ENCODE measurements at regions not wholly inside any gene's neighbourhood (a gene's known extent, or its start where the extent isn't known, plus 50 kb on each side); places are given as distances from the start of the nearest gene placed in this dataset.
"Not testable (repeated sequence)": the region's sequence is repeated elsewhere in the genome, so short reads cannot be mapped to it uniquely, and the experiment has no call there.

GRCh38 chr2:180823546-180824141 lies 156.8 kb upstream of the UBE2E3 start:
- DNase-seq (ENCODE audit: low spot score, unreplicated experiment), result no peak
- Mint-ChIP-seq H3K4me3 (ENCODE audit: low read depth) (no peak overlapping the region), H3K27ac (no peak overlapping the region), H3K36me3 (ENCODE audit: insufficient read depth) (no peaks in the 10 kb centered on the region), H3K4me1 (ENCODE audit: low read depth) (no peaks in the 10 kb centered on the region), H3K27me3 (no peaks in the 10 kb centered on the region), H3K9me3 (ENCODE audit: low read depth) (no peaks in the 10 kb centered on the region)
- no peak for TF ChIP-seq CTCF (IDR thresholded peaks at IDR 0.05; ENCODE audit: unreplicated experiment)

DNA sequence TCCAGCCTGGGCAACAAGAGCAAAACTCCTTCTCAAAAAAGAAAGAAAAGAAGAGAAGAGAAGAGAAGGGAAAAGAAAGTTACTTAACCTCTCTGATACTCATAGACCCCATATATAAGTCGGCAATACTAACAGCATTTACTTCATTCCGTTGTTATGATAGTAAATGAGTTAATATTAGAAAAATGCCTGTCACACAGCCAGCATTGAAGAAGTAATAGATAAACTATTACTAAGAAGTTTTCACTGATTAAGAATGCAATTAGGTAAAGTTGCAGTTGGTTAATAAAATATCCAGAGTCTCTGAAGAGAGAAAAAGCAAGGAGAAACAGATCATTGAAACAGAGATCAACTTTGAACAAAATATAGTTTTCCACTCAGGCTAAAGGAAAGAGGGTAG lies 161.3 kb upstream of the UBE2E3 start:
- no peak for DNase-seq (ENCODE audit: low spot score, unreplicated experiment)
- H3K4me1 Mint-ChIP-seq (ENCODE audit: low read depth), result no peaks in the 10 kb centered on the region
- H3K27ac Mint-ChIP-seq, result no peak overlapping the region
- TF ChIP-seq CTCF (IDR thresholded peaks at IDR 0.05; ENCODE audit: unreplicated experiment), result no peak
- no peak overlapping the region for H3K4me3 Mint-ChIP-seq (ENCODE audit: low read depth)
- H3K36me3 Mint-ChIP-seq (ENCODE audit: insufficient read depth), result no peaks in the 10 kb centered on the region
- peaks cover 13% of the 10 kb centered on the region for H3K9me3 Mint-ChIP-seq (ENCODE audit: low read depth)
- no peaks in the 10 kb centered on the region for H3K27me3 Mint-ChIP-seq

- DNase-seq (ENCODE audit: low spot score, unreplicated experiment); H3K27me3 Mint-ChIP-seq; H3K27ac Mint-ChIP-seq; H3K36me3 Mint-ChIP-seq (ENCODE audit: insufficient read depth); H3K4me3 Mint-ChIP-seq (ENCODE audit: low read depth); H3K4me1 Mint-ChIP-seq (ENCODE audit: low read depth): not testable (repeated sequence)
- peaks cover 13% of the 10 kb centered on the region for H3K9me3 Mint-ChIP-seq (ENCODE audit: low read depth)
Observed at GRCh38 chr2:180818700-180819099, 161.7 kb upstream of the UBE2E3 start.

DNA sequence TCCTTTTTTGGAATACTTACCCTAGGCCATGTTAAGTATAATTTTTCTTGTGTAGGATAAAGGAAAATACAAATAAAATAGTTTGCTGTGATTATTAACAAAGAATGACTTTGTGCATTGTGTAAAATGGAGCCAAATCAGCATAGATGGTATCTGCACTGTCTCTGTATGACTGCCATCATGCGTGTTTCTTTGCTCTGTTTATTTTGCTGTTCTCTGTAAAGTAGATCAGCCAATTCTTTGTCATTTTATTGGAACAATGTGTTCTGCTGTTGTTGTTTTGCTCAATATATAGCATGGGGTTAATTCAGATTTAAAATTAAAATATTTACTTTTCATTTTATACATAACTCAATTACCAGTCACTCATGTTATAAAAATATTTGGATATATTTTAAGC lies 181.3 kb upstream of the UBE2E3 start:
- TF ChIP-seq CTCF (IDR thresholded peaks at IDR 0.05; ENCODE audit: unreplicated experiment), result no peak

DNA sequence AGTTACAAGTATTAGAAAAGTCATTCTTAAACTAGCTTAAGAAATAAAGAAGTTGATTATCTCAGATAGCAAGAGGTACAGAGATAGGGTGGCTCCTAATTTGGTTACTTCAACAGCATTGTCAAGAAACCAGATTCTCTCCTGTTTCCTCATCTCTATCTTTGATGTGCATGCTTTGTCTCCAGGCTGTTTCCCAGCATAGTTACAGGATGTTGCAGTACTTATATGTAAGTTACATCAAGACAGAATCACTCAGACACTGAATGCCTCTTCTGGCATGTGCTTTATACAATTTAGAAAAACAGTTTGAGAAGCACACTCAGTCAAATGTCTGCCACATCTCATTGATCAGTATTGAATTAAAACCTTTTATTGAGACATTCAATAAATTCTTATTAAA lies 189.5 kb upstream of the UBE2E3 start:
- no peaks in the 10 kb centered on the region for H3K36me3 Mint-ChIP-seq (ENCODE audit: insufficient read depth)
- peaks cover 1% of the 10 kb centered on the region for H3K4me1 Mint-ChIP-seq (ENCODE audit: low read depth)
- H3K4me3 Mint-ChIP-seq (ENCODE audit: low read depth), result no peak overlapping the region
- no peaks in the 10 kb centered on the region for H3K9me3 Mint-ChIP-seq (ENCODE audit: low read depth)
- no peak for DNase-seq (ENCODE audit: low spot score, unreplicated experiment)
- no peak for TF ChIP-seq CTCF (IDR thresholded peaks at IDR 0.05; ENCODE audit: unreplicated experiment)
- H3K27ac Mint-ChIP-seq, result no peak overlapping the region
- no peaks in the 10 kb centered on the region for H3K27me3 Mint-ChIP-seq

More for the DNA sequence above, 181.3 kb upstream of the UBE2E3 start:
- H3K4me3 Mint-ChIP-seq (ENCODE audit: low read depth), result no peak overlapping the region
- no peaks in the 10 kb centered on the region for H3K36me3 Mint-ChIP-seq (ENCODE audit: insufficient read depth)
- no peaks in the 10 kb centered on the region for H3K27me3 Mint-ChIP-seq
- no peaks in the 10 kb centered on the region for H3K9me3 Mint-ChIP-seq (ENCODE audit: low read depth)
- H3K4me1 Mint-ChIP-seq (ENCODE audit: low read depth), result no peaks in the 10 kb centered on the region
- no peak overlapping the region for H3K27ac Mint-ChIP-seq
- DNase-seq (ENCODE audit: low spot score, unreplicated experiment), result no peak

DNA sequence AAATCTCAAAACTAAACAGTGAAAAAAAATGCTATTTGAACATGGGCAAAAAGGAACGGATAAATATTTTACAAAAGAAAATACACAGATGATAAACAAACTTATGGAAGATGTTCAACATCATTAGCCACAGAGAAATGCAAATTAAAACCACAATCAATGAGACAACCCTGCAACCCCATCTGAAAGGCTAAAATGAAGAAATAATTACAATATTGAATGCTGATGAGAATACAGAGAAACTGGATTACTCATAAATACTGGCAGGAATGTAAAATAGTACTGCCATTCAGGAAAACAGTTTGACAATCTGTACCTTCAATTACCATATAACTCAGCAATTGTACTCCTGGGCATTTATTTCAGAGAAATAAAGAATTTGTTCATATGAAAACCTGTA lies 193.1 kb upstream of the UBE2E3 start:
- Mint-ChIP-seq H3K4me1 (ENCODE audit: low read depth) (peaks cover 1% of the 10 kb centered on the region), H3K4me3 (ENCODE audit: low read depth) (no peak overlapping the region), H3K27me3 (no peaks in the 10 kb centered on the region), H3K9me3 (ENCODE audit: low read depth) (peaks cover 7% of the 10 kb centered on the region), H3K27ac (no peak overlapping the region), H3K36me3 (ENCODE audit: insufficient read depth) (no peaks in the 10 kb centered on the region)
- no peak for DNase-seq (ENCODE audit: low spot score, unreplicated experiment)
- no peak for TF ChIP-seq CTCF (IDR thresholded peaks at IDR 0.05; ENCODE audit: unreplicated experiment)

Data from progenitor cell of endocrine pancreas (in vitro differentiated cells).